Endothelial cell of umbilical vein (primary cell): ENCODE measurements at regions not wholly inside any gene's neighbourhood (a gene's known extent, or its start where the extent isn't known, plus 50 kb on each side); places are given as distances from the start of the nearest gene placed in this dataset.

ENCODE experiments used
- BruUV-seq: library from RNA; stranded (reverse); fragments of 400-500 nt; replicated peaks from 2 replicates; lab custom pipeline; 2021; lab: Mats Ljungman, UMichigan
- CTCF ChIA-PET: fragments of 300-600, 350-600 bp; sonication (Branson Sonifier 250); formaldehyde crosslinking; loops from one replicate; lab custom pipeline; 2021; ENCODE audit warnings: antibody characterized with exemption, inconsistent platforms; lab: Charles Lee
- POLR2A ChIA-PET: fragments of 300-600, 350-600 bp; sonication (Branson Sonifier 250); formaldehyde crosslinking; loops from one replicate; lab custom pipeline; 2021; ENCODE audit warnings: antibody characterized with exemption, inconsistent platforms; lab: Charles Lee
- DNase-seq: peaks from one replicate; pipeline ENCODE4 v3.0.0-alpha.2; 2011; ENCODE audit warnings: low read depth, low spot score
- FAIRE-seq: peaks from 2 replicates; lab custom pipeline; 2011; peaks lifted over from hg19 to GRCh38; lab: Jason Lieb, UNC
- H2AFZ ChIP-seq: 2 replicates; pipeline ENCODE4 v1.6.0; 2012; ENCODE audit warnings: low read depth, low read length, control low read depth, inconsistent platforms
- H3K27ac ChIP-seq: 2 replicates; pipeline ENCODE4 v1.5.1; 2011; ENCODE audit warnings: low read depth, mild to moderate bottlenecking, control low read depth, low read length, moderate library complexity; ENCODE audit not compliant: insufficient read depth
- H3K27me3 ChIP-seq, 2 experiments: 2 replicates each; pipeline versions ENCODE4 v1.6.0 to v1.6.1; 2011; ENCODE audit warnings: low read length in 2 of 2, mixed read lengths in 1 of 2; ENCODE audit not compliant: control insufficient read depth in 2 of 2, insufficient read depth in 2 of 2
- H3K36me3 ChIP-seq, 2 experiments: 2 replicates in 1 of 2; 3 replicates in 1 of 2; pipeline ENCODE4 v1.5.1; 2011; ENCODE audit warnings: low read length in 2 of 2, mild to moderate bottlenecking in 1 of 2, moderate library complexity in 1 of 2; ENCODE audit not compliant: control insufficient read depth in 2 of 2, insufficient read depth in 2 of 2; ENCODE audit errors: extremely low read depth in 1 of 2
- H3K4me1 ChIP-seq: 3 replicates; pipeline ENCODE4 v1.5.1; 2011; ENCODE audit warnings: mild to moderate bottlenecking, low read length; ENCODE audit not compliant: control insufficient read depth, insufficient read depth; ENCODE audit errors: extremely low read depth
- H3K4me2 ChIP-seq: 2 replicates; pipeline ENCODE4 v1.6.1; 2011; ENCODE audit warnings: low read length, control low read depth, mixed read lengths; ENCODE audit not compliant: insufficient read depth
- H3K4me3 ChIP-seq, 3 experiments: fragments of 200-600 bp in 1 of 3; sonication (generic), shearing (Covaris generic) in 1 of 3; replicated peaks in 1 of 3; 2 replicates each; pipeline ENCODE4 v1.5.1; 2011 to 2016; ENCODE audit warnings: control low read depth in 3 of 3, low read length in 3 of 3, mild to moderate bottlenecking in 2 of 3, inconsistent platforms in 1 of 3, low read depth in 1 of 3, moderate library complexity in 1 of 3; ENCODE audit not compliant: insufficient read depth in 1 of 3
- H3K79me2 ChIP-seq: 2 replicates; pipeline ENCODE4 v1.6.0; 2012; ENCODE audit warnings: low read length, inconsistent platforms; ENCODE audit not compliant: control insufficient read depth, insufficient read depth
- H3K9ac ChIP-seq: replicated peaks from 2 replicates; pipeline ENCODE3; 2011; ENCODE audit warnings: low read length, control low read depth; ENCODE audit not compliant: insufficient read depth; ENCODE audit errors: extremely low read depth
- H3K9me1 ChIP-seq: replicated peaks from 3 replicates; pipeline ENCODE4 v1.6.0; 2011; ENCODE audit warnings: mild to moderate bottlenecking, low read length; ENCODE audit not compliant: control insufficient read depth, insufficient read depth; ENCODE audit errors: extremely low read depth
- H3K9me3 ChIP-seq: replicated peaks from 2 replicates; pipeline ENCODE4 v1.5.1; 2012; ENCODE audit warnings: low read length, inconsistent platforms; ENCODE audit not compliant: control insufficient read depth, insufficient read depth
- H4K20me1 ChIP-seq: replicated peaks from 2 replicates; pipeline ENCODE3; 2011; ENCODE audit warnings: mild to moderate bottlenecking, low read length; ENCODE audit not compliant: control insufficient read depth, insufficient read depth; ENCODE audit errors: extremely low read depth
- EZH2 ChIP-seq: IDR thresholded peaks from 2 replicates; pipeline ENCODE4 v1.6.1; 2012; ENCODE audit warnings: borderline replicate concordance, low read depth, mild to moderate bottlenecking, moderate library complexity, low read length, inconsistent platforms; ENCODE audit not compliant: severe bottlenecking
- FOS ChIP-seq: IDR thresholded peaks from 2 replicates; pipeline ENCODE4 v1.6.1; 2011; ENCODE audit warnings: mild to moderate bottlenecking, low read length, moderate library complexity, borderline replicate concordance; ENCODE audit not compliant: insufficient read depth
- GATA2 ChIP-seq: IDR thresholded peaks from 2 replicates; pipeline ENCODE4 v1.7.0; 2011; ENCODE audit warnings: low read depth, mild to moderate bottlenecking, moderate library complexity, mixed read lengths, low read length; ENCODE audit not compliant: insufficient read length, insufficient read depth
- dilution Hi-C: fragments of 300-500 bp; cut with MboI; formaldehyde crosslinking; loops from one replicate; pipeline ENCODE4 v1.15.0; 2019; ENCODE audit warnings: low sequenced_read_pairs; ENCODE audit not compliant: extremely low pct_ligation_motif_present
- intact Hi-C: fragments of 100-400 bp; cut with micrococcal nuclease; formaldehyde crosslinking; loops from one replicate; pipeline ENCODE4 v1.10.0; 2022
- TF ChIP-seq, protein P1 (sequence below): IDR thresholded peaks from 2 replicates; pipeline ENCODE4 v1.6.1; 2011; ENCODE audit not compliant: insufficient read depth, insufficient read length
- TF ChIP-seq, protein P2 (sequence below), 2 donors: IDR thresholded peaks; 1 replicate in 1 of 2; 2 replicates in 1 of 2; pipeline ENCODE4 v1.5.1; 2011; ENCODE audit warnings: low read length in 2 of 2, mild to moderate bottlenecking in 2 of 2, moderate library complexity in 2 of 2, control low read depth in 1 of 2, inconsistent platforms in 1 of 2, low read depth in 1 of 2; ENCODE audit not compliant: insufficient read depth in 1 of 2; ENCODE audit errors: extremely low read depth in 1 of 2

DNA sequence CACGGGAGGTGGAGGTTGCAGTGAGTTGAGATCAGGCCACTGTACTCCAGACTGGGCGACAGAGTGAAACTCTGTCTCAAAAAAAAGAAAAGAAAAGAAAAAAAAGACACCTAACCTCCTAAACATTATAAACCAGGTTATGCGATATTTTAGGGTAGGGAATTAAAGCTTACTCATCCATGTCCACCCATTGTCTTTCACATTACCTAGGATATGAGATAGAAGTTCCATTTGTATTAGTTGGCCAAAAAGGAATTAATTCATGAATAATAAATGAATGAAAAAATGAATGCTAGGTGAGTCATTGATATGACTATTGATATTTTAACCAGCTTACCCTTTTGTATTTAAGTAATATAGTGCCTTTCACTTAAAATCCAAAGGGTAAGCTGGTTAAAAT is 132.9 kb downstream of the FAM161A start:
- POLR2A ChIA-PET, result no interaction called here
- Histone ChIP-seq H3K27me3 (no peaks in the 10 kb centered on the region), H3K4me1 (no peaks in the 10 kb centered on the region), H4K20me1 (no peaks in the 10 kb centered on the region), H3K27ac (no peak overlapping the region), H3K9me3 (no peaks in the 10 kb centered on the region), H2AFZ (no peak overlapping the region), H3K4me2 (no peak overlapping the region), H3K79me2 (no peaks in the 10 kb centered on the region), H3K9ac (no peak overlapping the region), H3K4me3 (no peak overlapping the region), H3K36me3 (no peaks in the 10 kb centered on the region), H3K9me1 (no peaks in the 10 kb centered on the region)
- TF ChIP-seq GATA2 (no peak), FOS (peak; percentile 27)
- intact Hi-C loops (no loop called here), dilution Hi-C loops (no loop called here)
- DNase-seq (no peak), FAIRE-seq (no peak)
- no TSS peak for BruUV-seq
- CTCF ChIA-PET, result interaction anchor here (1.8 kb wide), 1 partner anchor 18 kb away, joined by 4 read pairs; no protein-coding TSS in a partner anchor

DNA sequence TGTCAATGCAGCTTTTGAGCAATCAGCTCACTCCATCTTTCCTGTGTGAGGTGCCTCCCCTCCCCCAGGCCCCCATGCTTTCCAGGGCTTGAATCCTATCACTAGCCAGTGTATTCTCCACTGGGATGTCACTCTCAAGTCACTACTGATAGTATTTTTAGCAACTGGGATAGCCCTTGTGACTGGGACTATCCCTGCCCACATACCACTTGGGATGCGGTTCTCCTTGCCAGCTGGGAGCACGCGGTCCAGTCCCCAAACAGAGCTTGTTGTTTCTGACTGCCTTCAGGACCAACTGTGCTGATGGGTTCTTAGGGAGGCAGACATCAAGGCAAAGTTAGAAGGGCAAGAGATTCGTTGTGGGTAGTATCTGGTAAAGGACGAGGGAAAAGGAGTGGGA is 134.9 kb downstream of the FAM161A start:
- no peak overlapping the region for H3K4me3 ChIP-seq
- no peaks in the 10 kb centered on the region for H3K4me1 ChIP-seq
- no peak overlapping the region for H3K4me2 ChIP-seq
- no peak for TF ChIP-seq EZH2
- TF ChIP-seq, protein P1, sequence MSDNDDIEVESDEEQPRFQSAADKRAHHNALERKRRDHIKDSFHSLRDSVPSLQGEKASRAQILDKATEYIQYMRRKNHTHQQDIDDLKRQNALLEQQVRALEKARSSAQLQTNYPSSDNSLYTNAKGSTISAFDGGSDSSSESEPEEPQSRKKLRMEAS, result no peak
- TF ChIP-seq FOS, result no peak
- TF ChIP-seq, protein P2, sequence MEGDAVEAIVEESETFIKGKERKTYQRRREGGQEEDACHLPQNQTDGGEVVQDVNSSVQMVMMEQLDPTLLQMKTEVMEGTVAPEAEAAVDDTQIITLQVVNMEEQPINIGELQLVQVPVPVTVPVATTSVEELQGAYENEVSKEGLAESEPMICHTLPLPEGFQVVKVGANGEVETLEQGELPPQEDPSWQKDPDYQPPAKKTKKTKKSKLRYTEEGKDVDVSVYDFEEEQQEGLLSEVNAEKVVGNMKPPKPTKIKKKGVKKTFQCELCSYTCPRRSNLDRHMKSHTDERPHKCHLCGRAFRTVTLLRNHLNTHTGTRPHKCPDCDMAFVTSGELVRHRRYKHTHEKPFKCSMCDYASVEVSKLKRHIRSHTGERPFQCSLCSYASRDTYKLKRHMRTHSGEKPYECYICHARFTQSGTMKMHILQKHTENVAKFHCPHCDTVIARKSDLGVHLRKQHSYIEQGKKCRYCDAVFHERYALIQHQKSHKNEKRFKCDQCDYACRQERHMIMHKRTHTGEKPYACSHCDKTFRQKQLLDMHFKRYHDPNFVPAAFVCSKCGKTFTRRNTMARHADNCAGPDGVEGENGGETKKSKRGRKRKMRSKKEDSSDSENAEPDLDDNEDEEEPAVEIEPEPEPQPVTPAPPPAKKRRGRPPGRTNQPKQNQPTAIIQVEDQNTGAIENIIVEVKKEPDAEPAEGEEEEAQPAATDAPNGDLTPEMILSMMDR (IDR thresholded peaks at IDR 0.05; ENCODE audit: extremely low read depth in 1 of 2, insufficient read depth in 1 of 2, low read depth in 1 of 2, low read length in 2 of 2), result no peak
- no peak for TF ChIP-seq GATA2
- H3K9me1 ChIP-seq, result no peaks in the 10 kb centered on the region
- CTCF ChIA-PET, result interaction anchor here (1.6 to 2.3 kb wide), 2 partner anchors 10 to 24 kb away, joined by 3 to 11 read pairs; no protein-coding TSS in a partner anchor
- POLR2A ChIA-PET, result no interaction called here
- no peak overlapping the region for H3K9ac ChIP-seq
- no TSS peak for BruUV-seq
- DNase-seq (no peak), FAIRE-seq (no peak)
- no peaks in the 10 kb centered on the region for H4K20me1 ChIP-seq
- no peaks in the 10 kb centered on the region for H3K27me3 ChIP-seq
- H3K79me2 ChIP-seq, result no peaks in the 10 kb centered on the region
- H2AFZ ChIP-seq, result no peak overlapping the region
- intact Hi-C loops, result no loop called here
- H3K27ac ChIP-seq, result no peak overlapping the region
- dilution Hi-C loops, result no loop called here
- no peaks in the 10 kb centered on the region for H3K9me3 ChIP-seq
- no peaks in the 10 kb centered on the region for H3K36me3 ChIP-seq
